Retinal pigment epithelial cell (primary cell): ENCODE measurements at regions not wholly inside any gene's neighbourhood (a gene's known extent, or its start where the extent isn't known, plus 50 kb on each side); places are given as distances from the start of the nearest gene placed in this dataset.

Experiments used
- DNase-seq: peaks from one replicate; pipeline ENCODE4 v3.0.0-alpha.2; 2010; ENCODE audit warnings: low read depth
- H3K4me3 ChIP-seq: 2 replicates; pipeline ENCODE4 v1.5.1; 2011; ENCODE audit warnings: mild to moderate bottlenecking, low read length, control low read depth, moderate library complexity
- CTCF ChIP-seq: conservative IDR thresholded peaks from 2 replicates; pipeline ENCODE4 v1.5.1; 2011; ENCODE audit warnings: low read depth, low read length, control low read depth, inconsistent platforms

- no peak for TF ChIP-seq CTCF
- DNase-seq = no peak
- H3K4me3 ChIP-seq = no peak overlapping the region
These were observed 244.1 kb downstream of the SH3BP4 start for GRCh38 chr2:235195921-235196320.

- no peak for TF ChIP-seq CTCF
- no peak overlapping the region for H3K4me3 ChIP-seq
- no peak for DNase-seq
These were observed 247.3 kb downstream of the SH3BP4 start for GRCh38 chr2:235199128-235199527.

- no peak overlapping the region for H3K4me3 ChIP-seq
- no peak for DNase-seq
- no peak for TF ChIP-seq CTCF
These were observed 248.4 kb downstream of the SH3BP4 start for GRCh38 chr2:235200216-235200615.

- TF ChIP-seq CTCF = no peak
- H3K4me3 ChIP-seq = no peak overlapping the region
- no peak for DNase-seq
These were observed 249.9 kb downstream of the SH3BP4 start for GRCh38 chr2:235201756-235202155.

- TF ChIP-seq CTCF = no peak
- DNase-seq = no peak
- H3K4me3 ChIP-seq = no peak overlapping the region
These were observed 253.1 kb downstream of the SH3BP4 start for GRCh38 chr2:235204948-235205347.

- DNase-seq = no peak
- no peak overlapping the region for H3K4me3 ChIP-seq
- no peak for TF ChIP-seq CTCF
These were observed 254.6 kb downstream of the SH3BP4 start for GRCh38 chr2:235206399-235206798.

GRCh38 chr2:235206980-235207579 lies 255.3 kb downstream of the SH3BP4 start:
- no peak overlapping the region for H3K4me3 ChIP-seq
- DNase-seq = no peak
- TF ChIP-seq CTCF = no peak
